Omental fat pad (tissue), 3 donors: ENCODE measurements at regions not wholly inside any gene's neighbourhood (a gene's known extent, or its start where the extent isn't known, plus 50 kb on each side); places are given as distances from the start of the nearest gene placed in this dataset.

Experiments used
- ATAC-seq: fragments of 150-250 bp; one replicate; pipeline ENCODE4 v1.9.1; 2016; ENCODE audit warnings: mild to moderate bottlenecking, moderate library complexity; ENCODE audit not compliant: low FRiP score
- DNase-seq: peaks from one replicate; pipeline ENCODE4 v3.0.0-alpha.2; 2019; ENCODE audit warnings: low spot score
- TF ChIP-seq, protein P1 (sequence below), 3 donors: fragments of 450-650 bp; IDR thresholded peaks; one replicate each; pipeline ENCODE4 v1.5.1; 2016 to 2017; ENCODE audit warnings: antibody characterized with exemption in 3 of 3, mild to moderate bottlenecking in 3 of 3, moderate library complexity in 2 of 3

DNA sequence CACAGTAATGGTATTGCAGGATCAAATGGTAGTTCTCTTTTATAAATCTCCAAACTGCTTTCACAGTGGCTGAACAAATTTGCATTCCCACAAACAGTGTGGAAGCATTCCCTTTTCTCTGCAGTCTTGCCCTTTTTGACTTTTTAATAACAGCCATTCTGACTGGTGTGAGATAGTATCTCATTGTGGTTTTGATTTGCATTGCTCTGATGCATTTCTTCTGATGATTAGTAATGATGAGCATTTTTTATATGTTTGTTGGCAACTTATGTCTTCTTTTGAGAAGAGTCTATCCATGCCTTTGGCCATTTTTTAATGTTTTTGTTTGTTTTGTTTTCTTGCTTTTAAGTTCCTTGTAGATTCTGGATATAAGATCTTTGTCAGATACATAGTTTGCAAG is 316.1 kb upstream of the TMCO5A start:
- ATAC-seq (no peak), DNase-seq (no peak)
- TF ChIP-seq, protein P1, sequence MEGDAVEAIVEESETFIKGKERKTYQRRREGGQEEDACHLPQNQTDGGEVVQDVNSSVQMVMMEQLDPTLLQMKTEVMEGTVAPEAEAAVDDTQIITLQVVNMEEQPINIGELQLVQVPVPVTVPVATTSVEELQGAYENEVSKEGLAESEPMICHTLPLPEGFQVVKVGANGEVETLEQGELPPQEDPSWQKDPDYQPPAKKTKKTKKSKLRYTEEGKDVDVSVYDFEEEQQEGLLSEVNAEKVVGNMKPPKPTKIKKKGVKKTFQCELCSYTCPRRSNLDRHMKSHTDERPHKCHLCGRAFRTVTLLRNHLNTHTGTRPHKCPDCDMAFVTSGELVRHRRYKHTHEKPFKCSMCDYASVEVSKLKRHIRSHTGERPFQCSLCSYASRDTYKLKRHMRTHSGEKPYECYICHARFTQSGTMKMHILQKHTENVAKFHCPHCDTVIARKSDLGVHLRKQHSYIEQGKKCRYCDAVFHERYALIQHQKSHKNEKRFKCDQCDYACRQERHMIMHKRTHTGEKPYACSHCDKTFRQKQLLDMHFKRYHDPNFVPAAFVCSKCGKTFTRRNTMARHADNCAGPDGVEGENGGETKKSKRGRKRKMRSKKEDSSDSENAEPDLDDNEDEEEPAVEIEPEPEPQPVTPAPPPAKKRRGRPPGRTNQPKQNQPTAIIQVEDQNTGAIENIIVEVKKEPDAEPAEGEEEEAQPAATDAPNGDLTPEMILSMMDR (IDR thresholded peaks at IDR 0.05), result no peak

DNA sequence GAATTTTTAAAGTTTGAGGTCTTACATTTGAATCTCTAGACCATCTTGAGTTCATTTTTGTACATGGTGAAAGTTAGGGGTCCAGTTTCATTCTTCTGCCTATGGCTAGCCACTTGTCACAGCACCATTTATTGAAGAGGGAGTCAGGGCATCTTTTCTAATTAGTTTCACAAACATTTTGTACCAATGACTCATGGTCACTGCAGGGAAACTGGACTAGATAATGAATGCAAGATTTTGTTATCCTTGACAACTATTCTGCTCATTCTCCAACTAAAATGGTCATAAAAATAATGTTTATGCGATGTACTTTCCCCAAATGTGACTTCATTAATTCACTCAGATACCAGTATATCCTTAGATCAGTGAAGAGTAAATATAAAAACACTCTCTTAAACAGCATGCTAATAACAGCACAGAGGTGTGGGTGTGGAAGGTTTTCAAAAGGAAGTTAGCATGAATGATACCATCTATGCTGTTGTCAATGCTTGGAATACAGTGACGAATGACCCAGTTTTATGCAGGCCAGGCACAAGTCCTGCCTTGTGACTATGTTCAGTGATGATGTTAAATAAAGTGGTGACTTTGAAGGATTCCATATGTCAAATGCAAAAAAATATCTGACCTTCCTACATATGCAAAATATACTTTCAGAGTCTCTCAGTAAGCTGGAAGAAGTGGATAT is 314.9 kb upstream of the TMCO5A start:
- DNase-seq, result no peak
- TF ChIP-seq, protein P1 (IDR thresholded peaks at IDR 0.05), result no peak
- no peak for ATAC-seq

DNA sequence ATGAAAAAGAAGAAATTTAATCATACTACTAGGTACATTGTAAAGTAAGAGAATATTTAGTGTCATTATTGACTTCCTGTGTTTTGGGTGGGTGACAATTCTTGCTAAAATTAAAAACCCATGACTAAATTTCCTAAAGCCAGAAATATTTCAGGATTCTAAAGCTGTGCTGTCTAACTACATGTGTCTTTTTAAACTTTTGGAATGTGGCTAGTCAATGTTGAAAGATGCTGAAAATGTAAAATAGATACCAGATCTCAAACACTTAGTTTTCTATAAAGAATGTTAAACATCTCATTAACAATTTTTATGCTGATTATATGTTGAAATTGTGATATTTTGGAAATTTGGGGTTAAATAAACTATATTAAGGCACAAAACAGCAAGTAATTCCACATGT is 308.9 kb upstream of the TMCO5A start:
- TF ChIP-seq, protein P1 (IDR thresholded peaks at IDR 0.05), result no peak
- ATAC-seq (no peak), DNase-seq (no peak)

DNA sequence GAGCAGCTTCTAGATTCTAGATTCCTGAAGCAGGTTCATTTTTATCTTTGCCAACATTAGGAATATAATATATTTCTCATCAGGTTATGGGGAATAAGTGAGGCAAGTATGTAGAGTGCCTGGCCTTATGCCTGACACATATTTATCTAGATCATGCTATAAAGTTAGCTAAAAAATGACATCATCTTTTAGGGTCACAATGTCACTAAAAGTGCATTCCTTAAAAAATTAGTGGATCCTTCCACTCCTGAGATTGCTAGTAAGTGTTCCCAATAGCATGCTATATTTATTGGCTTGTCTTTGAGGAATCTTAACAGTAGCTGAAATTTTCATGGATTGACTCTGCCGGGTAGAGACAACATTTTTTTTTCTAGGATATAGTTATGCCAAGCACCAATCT is 305.9 kb upstream of the TMCO5A start:
- DNase-seq (no peak), ATAC-seq (no peak)
- TF ChIP-seq, protein P1 (IDR thresholded peaks at IDR 0.05), result no peak

DNA sequence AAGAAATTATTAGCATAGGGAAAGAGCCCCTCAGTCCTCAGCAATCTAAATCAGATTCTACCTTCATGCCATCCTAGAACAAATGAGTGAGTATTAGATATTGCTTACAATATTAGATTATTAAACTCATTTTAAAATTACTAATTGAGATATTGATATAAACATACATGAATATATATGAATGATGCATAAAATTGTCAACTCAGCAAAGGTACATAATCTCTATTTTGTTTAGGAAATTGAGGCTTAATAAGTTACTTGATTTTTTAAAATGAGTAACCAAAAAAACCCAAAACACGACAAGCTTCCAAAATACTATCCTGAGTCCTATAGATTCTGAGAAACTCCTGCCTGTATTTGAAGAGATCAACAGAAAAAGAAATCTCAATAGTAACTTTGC is 297.7 kb upstream of the TMCO5A start:
- TF ChIP-seq, protein P1 (IDR thresholded peaks at IDR 0.05), result no peak
- ATAC-seq (no peak), DNase-seq (no peak)

DNA sequence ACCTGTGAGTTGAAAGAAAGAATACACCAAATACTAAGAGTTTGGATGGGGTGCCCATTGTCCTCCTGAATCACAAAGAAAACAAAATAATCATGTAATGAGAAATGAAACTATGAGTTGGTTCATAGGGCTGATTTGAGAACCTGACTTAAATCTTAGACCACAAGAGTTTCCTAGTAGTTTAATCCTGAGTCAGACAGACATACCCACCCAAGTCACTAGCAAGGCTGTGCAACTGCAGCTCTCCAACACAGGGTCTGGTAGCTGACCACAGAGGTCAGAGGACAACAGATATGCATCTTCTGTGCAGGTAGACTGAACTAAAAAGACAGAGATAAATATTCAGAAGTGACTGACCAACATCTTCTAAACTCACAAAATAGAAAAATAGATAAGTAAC is 296.3 kb upstream of the TMCO5A start:
- TF ChIP-seq, protein P1 (IDR thresholded peaks at IDR 0.05), result no peak
- no peak for DNase-seq

DNA sequence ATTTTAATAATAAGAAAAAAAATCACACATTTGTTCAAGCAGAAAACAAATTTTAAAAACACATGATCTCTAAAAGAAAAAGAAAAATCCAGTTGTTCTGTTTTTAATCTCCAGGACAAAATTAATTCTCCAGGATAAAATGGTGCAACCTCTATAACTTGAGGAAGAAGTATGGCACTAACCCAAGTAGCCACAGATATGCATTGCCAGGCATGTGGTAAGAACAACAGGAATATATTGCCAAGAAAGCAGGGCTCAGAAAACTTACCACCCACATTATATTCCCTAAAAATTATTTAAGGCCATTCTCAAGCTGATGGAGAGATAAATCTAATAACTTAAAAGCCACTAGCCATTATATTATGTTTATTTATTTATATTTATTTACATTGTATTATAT is 295.7 kb upstream of the TMCO5A start:
- TF ChIP-seq, protein P1 (IDR thresholded peaks at IDR 0.05), result no peak
- DNase-seq (no peak), ATAC-seq (no peak)

More for the DNA sequence above, 296.3 kb upstream of the TMCO5A start:
- no peak for ATAC-seq
